Upper lobe of right lung (tissue), 1 donor: ENCODE measurements at regions not wholly inside any gene's neighbourhood (a gene's known extent, or its start where the extent isn't known, plus 50 kb on each side); places are given as distances from the start of the nearest gene placed in this dataset.

Experiments
- ATAC-seq: fragments of 200-7000 bp; cut with Tn5 transposase; one replicate; pipeline ENCODE4 v1.9.1; 2020; ENCODE audit warnings: mild to moderate bottlenecking, moderate library complexity
- DNase-seq: peaks from one replicate; pipeline ENCODE4 v3.0.0-alpha.2; 2020
- H3K27ac ChIP-seq: fragments of 200-600 bp; one replicate; pipeline ENCODE4 v1.8.0; 2022
- H3K27me3 ChIP-seq: fragments of 200-600 bp; one replicate; pipeline ENCODE4 v1.8.0; 2022; ENCODE audit warnings: mild to moderate bottlenecking
- H3K36me3 ChIP-seq: fragments of 200-600 bp; one replicate; pipeline ENCODE4 v1.8.0; 2022
- H3K4me1 ChIP-seq: fragments of 200-600 bp; one replicate; pipeline ENCODE4 v1.8.0; 2022
- H3K4me3 ChIP-seq: fragments of 200-600 bp; one replicate; pipeline ENCODE4 v1.8.0; 2022; ENCODE audit warnings: mild to moderate bottlenecking
- H3K9me3 ChIP-seq: fragments of 200-600 bp; one replicate; pipeline ENCODE4 v1.8.0; 2022
- CTCF ChIP-seq: fragments of 200-600 bp; IDR thresholded peaks from one replicate; pipeline ENCODE4 v1.8.0; 2022; ENCODE audit warnings: antibody characterized with exemption
- intact Hi-C: fragments of 100-400 bp; cut with DNase I; formaldehyde crosslinking; loops from one replicate; pipeline ENCODE4 v1.11.0; 2022
- donor health status: DM: no; HTN: yes; CAD: no; lungs with severe emphysema.

GRCh38 chr6:56745971-56746370 lies 103.3 kb upstream of the DST start:
- Histone ChIP-seq H3K36me3 (no peaks in the 10 kb centered on the region), H3K27me3 (no peaks in the 10 kb centered on the region), H3K4me1 (peaks cover 5% of the 10 kb centered on the region), H3K4me3 (no peak overlapping the region), H3K27ac (no peak overlapping the region), H3K9me3 (no peaks in the 10 kb centered on the region)
- DNase-seq, result no peak
- intact Hi-C loops, result no loop called here
- ATAC-seq, result no peak
- no peak for TF ChIP-seq CTCF

- Histone ChIP-seq H3K36me3 (no peaks in the 10 kb centered on the region), H3K4me3 (no peak overlapping the region), H3K9me3 (no peaks in the 10 kb centered on the region), H3K27ac (no peak overlapping the region), H3K27me3 (no peaks in the 10 kb centered on the region), H3K4me1 (peaks cover 5% of the 10 kb centered on the region)
- intact Hi-C loops, result no loop called here
- ATAC-seq, result no peak
- DNase-seq, result no peak
- TF ChIP-seq CTCF, result no peak
Measured at GRCh38 chr6:56745081-56745480, 102.4 kb upstream of the DST start.

GRCh38 chr6:56744528-56744927 lies 101.8 kb upstream of the DST start:
- Histone ChIP-seq H3K27me3 (no peaks in the 10 kb centered on the region), H3K4me1 (peaks cover 5% of the 10 kb centered on the region), H3K4me3 (no peak overlapping the region), H3K9me3 (no peaks in the 10 kb centered on the region), H3K36me3 (no peaks in the 10 kb centered on the region), H3K27ac (no peak overlapping the region)
- TF ChIP-seq CTCF, result no peak
- no peak for DNase-seq
- intact Hi-C loops, result no loop called here
- no peak for ATAC-seq

- H3K27ac ChIP-seq, result no peak overlapping the region
- no peak for TF ChIP-seq CTCF
- ATAC-seq (peak; percentile 45), DNase-seq (no peak)
- intact Hi-C loops, result no loop called here
- H3K27me3 ChIP-seq, result no peaks in the 10 kb centered on the region
- H3K36me3 ChIP-seq, result no peaks in the 10 kb centered on the region
- peaks cover 5% of the 10 kb centered on the region for H3K4me1 ChIP-seq
- H3K9me3 ChIP-seq, result no peaks in the 10 kb centered on the region
- peak overlapping the region; percentile 13 for H3K4me3 ChIP-seq
Measured at GRCh38 chr6:56742122-56742791, 99.6 kb upstream of the DST start.

- Histone ChIP-seq H3K27me3 (no peaks in the 10 kb centered on the region), H3K4me3 (no peak overlapping the region), H3K4me1 (peaks cover 5% of the 10 kb centered on the region), H3K9me3 (no peaks in the 10 kb centered on the region), H3K36me3 (no peaks in the 10 kb centered on the region), H3K27ac (no peak overlapping the region)
- no peak for TF ChIP-seq CTCF
- intact Hi-C loops, result no loop called here
- DNase-seq (no peak), ATAC-seq (no peak)
Measured at GRCh38 chr6:56741472-56741871, 98.8 kb upstream of the DST start.
